Neural progenitor cell (in vitro differentiated cells): ENCODE measurements at regions not wholly inside any gene's neighbourhood (a gene's known extent, or its start where the extent isn't known, plus 50 kb on each side); places are given as distances from the start of the nearest gene placed in this dataset.

Experiments used
- DNase-seq: peaks from one replicate; pipeline ENCODE4 v3.0.0-alpha.2; 2016; ENCODE audit warnings: low spot score
- H2AFZ ChIP-seq: fragments of 200-600 bp; sonication (generic); replicated peaks from 2 replicates; pipeline ENCODE4 v1.6.1; 2016; ENCODE audit warnings: antibody characterized with exemption
- H3F3A ChIP-seq: fragments of 200-600 bp; sonication (generic); 2 replicates; pipeline ENCODE4 v1.6.1; 2016; ENCODE audit warnings: antibody characterized with exemption, low read depth
- H3K27ac ChIP-seq: fragments of 200-600 bp; sonication (generic); 2 replicates; pipeline ENCODE4 v1.5.1; 2016; ENCODE audit warnings: mild to moderate bottlenecking
- H3K27me3 ChIP-seq: fragments of 200-600 bp; sonication (generic); 2 replicates; pipeline ENCODE4 v1.6.1; 2016; ENCODE audit warnings: mild to moderate bottlenecking, moderate library complexity
- H3K36me3 ChIP-seq: fragments of 200-600 bp; sonication (generic); 2 replicates; pipeline ENCODE4 v1.5.1; 2016
- H3K4me1 ChIP-seq: fragments of 200-600 bp; sonication (generic); 2 replicates; pipeline ENCODE4 v1.6.1; 2016; ENCODE audit warnings: mixed run types
- H3K4me2 ChIP-seq: fragments of 200-600 bp; sonication (generic); 2 replicates; pipeline ENCODE4 v1.6.1; 2016
- H3K4me3 ChIP-seq: fragments of 200-600 bp; sonication (generic); 2 replicates; pipeline ENCODE4 v1.5.1; 2016
- H3K79me2 ChIP-seq: fragments of 200-600 bp; sonication (generic); 2 replicates; pipeline ENCODE4 v1.6.1; 2016; ENCODE audit warnings: low read depth
- H3K9ac ChIP-seq: fragments of 200-600 bp; sonication (generic); 2 replicates; pipeline ENCODE4 v1.6.1; 2016
- H3K9me3 ChIP-seq: fragments of 200-600 bp; sonication (generic); 2 replicates; pipeline ENCODE4 v1.5.1; 2016; ENCODE audit warnings: low read depth
- H4K20me1 ChIP-seq: fragments of 200-600 bp; sonication (generic); 2 replicates; pipeline ENCODE4 v1.6.1; 2016; ENCODE audit warnings: low read depth
- H3K27ac Mint-ChIP-seq: 3 replicates; pipeline ENCODE4 v1.8.0; 2021; ENCODE audit warnings: mixed read lengths
- H3K27me3 Mint-ChIP-seq: 2 replicates; pipeline ENCODE4 v1.8.0; 2022; ENCODE audit warnings: low read depth, mild to moderate bottlenecking, inconsistent platforms, moderate library complexity, mixed read lengths; ENCODE audit not compliant: insufficient read depth
- H3K36me3 Mint-ChIP-seq: 3 replicates; pipeline ENCODE4 v1.8.0; 2021; ENCODE audit warnings: mixed read lengths
- H3K4me1 Mint-ChIP-seq: 3 replicates; pipeline ENCODE4 v1.8.0; 2021; ENCODE audit warnings: mixed read lengths
- H3K4me3 Mint-ChIP-seq: 3 replicates; pipeline ENCODE4 v1.8.0; 2021; ENCODE audit warnings: mild to moderate bottlenecking, moderate library complexity, mixed read lengths
- H3K9me3 Mint-ChIP-seq: 3 replicates; pipeline ENCODE4 v1.8.0; 2020; ENCODE audit warnings: mixed read lengths
- CTCF ChIP-seq: fragments of 200-600 bp; sonication (generic); IDR thresholded peaks from 2 replicates; pipeline ENCODE4 v1.5.1; 2017; ENCODE audit warnings: antibody characterized with exemption, mild to moderate bottlenecking
- EZH2 ChIP-seq: fragments of 200-600 bp; sonication (generic); IDR thresholded peaks from 2 replicates; pipeline ENCODE4 v1.6.1; 2017; ENCODE audit warnings: antibody characterized with exemption, mild to moderate bottlenecking, moderate library complexity
- EZH2phosphoT487 ChIP-seq: fragments of 200-600 bp; sonication (generic); IDR thresholded peaks from 2 replicates; pipeline ENCODE4 v1.6.1; 2017; ENCODE audit warnings: antibody characterized with exemption

GRCh38 chr6:159461998-159462397 is 231.0 kb downstream of the SOD2 start:
- no peaks in the 10 kb centered on the region for H3K27me3 ChIP-seq
- TF ChIP-seq CTCF (no peak), EZH2 (no peak), EZH2phosphoT487 (no peak)
- no peak overlapping the region for H2AFZ ChIP-seq
- H3K9ac ChIP-seq: no peak overlapping the region
- H3K27ac Mint-ChIP-seq: no peak overlapping the region
- no peaks in the 10 kb centered on the region for H3K4me1 ChIP-seq
- no peaks in the 10 kb centered on the region for H3K36me3 Mint-ChIP-seq
- H3K4me2 ChIP-seq: no peak overlapping the region
- no peaks in the 10 kb centered on the region for H3K9me3 ChIP-seq
- H3K27me3 Mint-ChIP-seq: no peaks in the 10 kb centered on the region
- H3K36me3 ChIP-seq: no peaks in the 10 kb centered on the region
- H4K20me1 ChIP-seq: no peaks in the 10 kb centered on the region
- no peak overlapping the region for H3K4me3 ChIP-seq
- H3K9me3 Mint-ChIP-seq: no peaks in the 10 kb centered on the region
- no peak overlapping the region for H3K27ac ChIP-seq
- no peak overlapping the region for H3K4me3 Mint-ChIP-seq
- no peaks in the 10 kb centered on the region for H3K79me2 ChIP-seq
- DNase-seq: no peak
- H3F3A ChIP-seq: no peaks in the 10 kb centered on the region
- no peaks in the 10 kb centered on the region for H3K4me1 Mint-ChIP-seq

GRCh38 chr6:159461266-159461665 is 231.8 kb downstream of the SOD2 start:
- Histone ChIP-seq H3K79me2 (no peaks in the 10 kb centered on the region), H3K4me3 (no peak overlapping the region), H3K27me3 (no peaks in the 10 kb centered on the region), H2AFZ (no peak overlapping the region), H3K36me3 (no peaks in the 10 kb centered on the region), H3K4me1 (no peaks in the 10 kb centered on the region), H3F3A (no peaks in the 10 kb centered on the region), H3K9me3 (no peaks in the 10 kb centered on the region), H4K20me1 (no peaks in the 10 kb centered on the region), H3K27ac (no peak overlapping the region), H3K4me2 (no peak overlapping the region), H3K9ac (no peak overlapping the region)
- H3K9me3 Mint-ChIP-seq: no peaks in the 10 kb centered on the region
- H3K27ac Mint-ChIP-seq: no peak overlapping the region
- H3K4me3 Mint-ChIP-seq: no peak overlapping the region
- TF ChIP-seq EZH2 (no peak), CTCF (no peak), EZH2phosphoT487 (no peak)
- DNase-seq: no peak
- no peaks in the 10 kb centered on the region for H3K4me1 Mint-ChIP-seq
- H3K27me3 Mint-ChIP-seq: no peaks in the 10 kb centered on the region
- H3K36me3 Mint-ChIP-seq: no peaks in the 10 kb centered on the region

GRCh38 chr6:159460476-159460875 is 232.6 kb downstream of the SOD2 start:
- H3K36me3 Mint-ChIP-seq: no peaks in the 10 kb centered on the region
- no peaks in the 10 kb centered on the region for H4K20me1 ChIP-seq

More at GRCh38 chr6:159460476-159460875, 232.6 kb downstream of the SOD2 start:
- H3K79me2 ChIP-seq: no peaks in the 10 kb centered on the region
- no peaks in the 10 kb centered on the region for H3K9me3 ChIP-seq
- H3K4me1 ChIP-seq: no peaks in the 10 kb centered on the region
- Mint-ChIP-seq H3K27me3 (peaks cover 3% of the 10 kb centered on the region), H3K27ac (no peak overlapping the region), H3K4me1 (no peaks in the 10 kb centered on the region), H3K4me3 (no peak overlapping the region), H3K9me3 (peaks cover 2% of the 10 kb centered on the region)
- no peaks in the 10 kb centered on the region for H3F3A ChIP-seq
- H3K4me2 ChIP-seq: no peak overlapping the region
- no peaks in the 10 kb centered on the region for H3K36me3 ChIP-seq
- no peak overlapping the region for H3K27ac ChIP-seq
- H3K27me3 ChIP-seq: no peaks in the 10 kb centered on the region
- DNase-seq: no peak
- H3K4me3 ChIP-seq: no peak overlapping the region
- no peak overlapping the region for H2AFZ ChIP-seq
- H3K9ac ChIP-seq: no peak overlapping the region
- TF ChIP-seq CTCF: no peak
- no peak for TF ChIP-seq EZH2
- no peak for TF ChIP-seq EZH2phosphoT487
